ENCODE measurements at regions not wholly inside any gene's neighbourhood (a gene's known extent, or its start where the extent isn't known, plus 50 kb on each side); places are given as distances from the start of the nearest gene placed in this dataset.

DNA sequence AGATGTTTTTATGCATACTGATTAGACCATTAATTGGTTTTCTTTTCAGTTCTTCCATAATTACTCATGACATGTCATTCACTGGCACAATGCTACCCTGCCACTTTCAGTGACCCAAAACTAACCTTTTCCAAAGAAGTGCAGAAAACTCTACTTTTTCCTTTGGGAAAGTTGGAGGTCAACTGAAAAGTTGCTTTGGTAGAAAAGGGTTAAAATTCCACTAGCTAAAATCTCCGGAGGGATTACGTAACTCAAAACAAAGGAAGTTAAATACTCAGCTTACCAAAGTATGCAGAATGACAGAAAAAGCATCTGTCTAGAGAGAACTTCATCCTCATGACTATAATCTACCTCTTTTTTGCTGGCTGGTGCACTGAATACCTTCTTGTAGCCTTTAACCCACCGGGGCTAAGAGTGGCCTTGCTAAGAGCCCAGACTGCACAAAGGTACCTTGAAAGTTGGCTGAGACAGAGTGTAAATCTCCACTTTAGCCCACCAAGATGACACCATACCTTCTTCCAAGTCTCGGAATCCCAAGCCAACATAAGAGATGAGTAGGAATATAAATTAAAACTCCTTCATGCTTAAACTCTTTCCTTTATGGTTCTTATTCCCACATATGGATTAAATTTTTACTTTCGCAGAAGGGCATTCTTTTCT lies 1099.5 kb upstream of the INTU start:
- TF ChIP-seq, protein P1, sequence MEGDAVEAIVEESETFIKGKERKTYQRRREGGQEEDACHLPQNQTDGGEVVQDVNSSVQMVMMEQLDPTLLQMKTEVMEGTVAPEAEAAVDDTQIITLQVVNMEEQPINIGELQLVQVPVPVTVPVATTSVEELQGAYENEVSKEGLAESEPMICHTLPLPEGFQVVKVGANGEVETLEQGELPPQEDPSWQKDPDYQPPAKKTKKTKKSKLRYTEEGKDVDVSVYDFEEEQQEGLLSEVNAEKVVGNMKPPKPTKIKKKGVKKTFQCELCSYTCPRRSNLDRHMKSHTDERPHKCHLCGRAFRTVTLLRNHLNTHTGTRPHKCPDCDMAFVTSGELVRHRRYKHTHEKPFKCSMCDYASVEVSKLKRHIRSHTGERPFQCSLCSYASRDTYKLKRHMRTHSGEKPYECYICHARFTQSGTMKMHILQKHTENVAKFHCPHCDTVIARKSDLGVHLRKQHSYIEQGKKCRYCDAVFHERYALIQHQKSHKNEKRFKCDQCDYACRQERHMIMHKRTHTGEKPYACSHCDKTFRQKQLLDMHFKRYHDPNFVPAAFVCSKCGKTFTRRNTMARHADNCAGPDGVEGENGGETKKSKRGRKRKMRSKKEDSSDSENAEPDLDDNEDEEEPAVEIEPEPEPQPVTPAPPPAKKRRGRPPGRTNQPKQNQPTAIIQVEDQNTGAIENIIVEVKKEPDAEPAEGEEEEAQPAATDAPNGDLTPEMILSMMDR (conservative IDR thresholded peaks at IDR 0.05 in 1 of 2, IDR thresholded peaks at IDR 0.05 in 1 of 2; ENCODE audit: low read depth in 1 of 2, low read length in 2 of 2), result no peak
- no peak for TF ChIP-seq EZH2 (IDR thresholded peaks at IDR 0.05; ENCODE audit: low read length, missing control alignments)

All from fibroblast of lung (primary cell).